SH-SY5Y (cell line): ENCODE measurements at regions not wholly inside any gene's neighbourhood (a gene's known extent, or its start where the extent isn't known, plus 50 kb on each side); places are given as distances from the start of the nearest gene placed in this dataset.

Experiments
- GATA2 ChIP-seq: IDR thresholded peaks from 2 replicates; pipeline ENCODE4 v1.6.1; 2011; ENCODE audit warnings: mild to moderate bottlenecking, low read depth, low read length
- GATA3 ChIP-seq: IDR thresholded peaks from 2 replicates; pipeline ENCODE4 v1.6.1; 2011; ENCODE audit warnings: low read depth, mild to moderate bottlenecking, low read length, moderate library complexity

DNA sequence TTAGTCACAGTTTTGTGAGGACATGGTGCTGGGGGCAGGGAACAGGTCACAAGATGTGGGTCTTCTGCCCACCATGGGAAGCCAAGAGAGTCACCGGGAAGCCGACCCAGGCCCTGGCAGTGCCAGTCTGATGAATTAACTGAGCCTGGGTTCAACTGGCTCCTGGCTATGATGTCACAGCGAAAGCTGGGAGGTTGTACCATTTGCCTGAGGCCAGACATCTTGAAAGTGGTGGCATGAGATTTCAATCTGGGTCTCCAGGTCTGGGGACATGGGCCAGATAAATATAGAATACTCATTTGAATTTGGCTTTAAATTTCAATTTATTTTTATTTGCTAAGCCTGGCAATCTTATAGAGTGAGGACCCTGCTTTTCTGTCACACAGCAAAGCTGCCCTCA, 280.9 kb downstream of the NSG2 start:
- peak; percentile 82 for TF ChIP-seq GATA2
- TF ChIP-seq GATA3: 0 out of 2 replicates have a peak, but pooled peaks have one; percentile 39

DNA sequence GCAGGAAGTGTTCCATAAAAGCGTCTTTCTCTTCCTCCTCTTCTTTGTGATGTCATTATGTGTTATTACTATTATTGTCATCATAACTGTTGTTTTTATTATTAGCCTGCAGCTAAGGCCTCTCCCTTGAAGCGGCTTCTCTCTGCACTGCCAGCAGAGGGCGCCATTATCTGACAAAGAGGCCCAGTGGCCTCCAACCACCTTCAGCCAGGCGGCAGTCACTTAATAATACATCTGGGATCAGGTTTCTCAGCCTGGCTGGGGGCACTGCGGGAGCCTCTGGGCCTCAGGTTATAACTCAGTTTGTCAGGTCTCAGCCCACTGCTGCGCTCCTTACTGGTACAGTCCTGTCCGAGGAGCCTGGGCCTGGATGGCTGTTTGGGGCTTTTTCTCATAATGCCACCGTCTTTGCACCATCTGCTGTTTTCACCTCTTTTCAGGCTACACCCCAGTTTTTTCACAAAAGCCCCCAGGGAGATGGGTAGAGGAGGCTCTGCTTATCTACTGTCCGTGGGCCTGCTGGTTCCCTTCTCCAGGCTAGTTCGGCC, 281.9 kb downstream of the NSG2 start:
- TF ChIP-seq GATA3 (no peak), GATA2 (peak; percentile 13; the same call in 1 of the 2 replicates)

DNA sequence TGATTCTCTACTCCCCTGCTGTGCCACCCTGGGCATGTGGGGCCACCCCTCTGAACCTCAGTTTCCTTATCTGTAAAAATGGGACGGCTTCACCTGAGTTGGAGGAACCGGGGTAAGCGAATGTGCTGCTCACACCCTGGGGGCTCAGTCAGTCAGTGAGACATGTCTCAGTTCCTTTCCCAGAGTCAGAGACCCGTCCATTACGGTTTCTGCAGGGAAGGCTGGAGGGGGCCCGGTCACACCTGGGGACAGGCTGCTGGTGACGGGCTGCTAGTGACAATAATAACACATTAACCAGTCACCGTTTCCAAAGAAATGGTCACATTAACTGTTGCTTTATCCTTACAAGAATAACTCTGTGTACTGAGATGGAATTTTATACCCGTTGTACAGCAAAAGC, 282.4 kb downstream of the NSG2 start:
- TF ChIP-seq GATA3 (no peak), GATA2 (no peak)

DNA sequence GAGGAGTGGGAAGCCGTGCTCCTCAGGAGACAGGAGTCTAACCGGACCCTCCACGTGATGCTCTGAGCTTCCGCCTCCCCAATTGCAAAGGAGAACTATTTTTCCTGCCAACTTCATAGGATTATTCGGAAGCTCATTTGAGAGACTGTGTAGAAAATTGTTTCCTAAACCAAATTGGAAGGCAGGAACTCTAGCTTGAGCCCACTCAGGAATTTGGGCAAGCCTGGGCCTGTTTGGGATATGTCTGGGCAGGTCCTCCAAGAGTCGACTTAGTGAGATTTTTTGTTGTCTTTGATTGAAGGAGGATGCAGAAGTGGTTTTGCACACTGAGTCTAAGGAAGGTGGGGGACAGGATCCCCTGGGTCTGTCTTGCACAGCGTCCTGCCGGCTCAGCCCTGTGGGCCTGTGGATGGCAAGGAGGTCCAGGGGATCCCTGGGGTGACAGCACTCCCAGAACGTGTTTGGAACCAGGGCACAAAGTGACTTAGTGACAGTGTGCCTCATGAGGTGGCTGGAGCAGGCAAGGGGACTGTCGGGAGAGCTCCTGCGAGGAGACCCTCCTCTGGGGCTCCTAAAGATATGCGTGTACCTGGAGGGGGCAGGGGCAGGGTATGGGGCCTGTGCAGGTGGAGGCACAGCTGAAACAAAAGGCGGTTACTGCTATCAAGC, 283.3 kb downstream of the NSG2 start:
- TF ChIP-seq GATA2 (no peak), GATA3 (no peak)

- TF ChIP-seq GATA3 (no peak; the same call in 1 of the 2 replicates), GATA2 (peak; percentile 77)
Observed at GRCh38 chr5:174329738-174330137, 284.2 kb downstream of the NSG2 start.

GRCh38 chr5:174335682-174336364, 290.3 kb downstream of the NSG2 start:
- TF ChIP-seq GATA3 (no peak), GATA2 (no peak)

DNA sequence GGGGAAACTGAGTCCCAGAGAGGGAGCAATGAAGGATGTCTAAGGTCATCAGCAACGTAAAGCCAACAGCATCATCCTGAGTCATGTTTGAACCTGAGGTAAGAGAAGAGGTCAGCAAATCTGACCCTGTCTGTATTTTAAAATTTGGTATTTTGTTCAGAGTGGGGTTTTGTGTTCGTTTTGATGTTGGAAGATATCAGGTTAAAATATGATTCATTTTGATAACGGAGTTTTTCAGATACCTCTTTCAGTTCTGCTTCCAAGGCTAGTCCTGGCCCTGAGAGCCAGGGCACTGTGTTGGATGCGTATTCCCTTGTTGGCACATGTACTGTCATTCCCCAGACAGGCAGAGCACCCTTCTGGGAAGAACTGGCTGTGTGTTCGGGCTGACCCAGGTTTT, 291.0 kb downstream of the NSG2 start:
- TF ChIP-seq GATA2 (no peak), GATA3 (no peak)

GRCh38 chr5:174337276-174338184, 292.0 kb downstream of the NSG2 start:
- TF ChIP-seq GATA2 (peak; percentile 6; the same call in 1 of the 2 replicates), GATA3 (no peak)

GRCh38 chr5:174338185-174339010, 292.9 kb downstream of the NSG2 start:
- TF ChIP-seq GATA2 (peak; percentile 70), GATA3 (no peak)

GRCh38 chr5:174339130-174339529, 293.6 kb downstream of the NSG2 start:
- no peak for TF ChIP-seq GATA3
- no peak for TF ChIP-seq GATA2

- TF ChIP-seq GATA2 (no peak), GATA3 (no peak)
Observed at GRCh38 chr5:174340226-174340625, 294.7 kb downstream of the NSG2 start.

- TF ChIP-seq GATA2 (no peak), GATA3 (no peak)
Observed at GRCh38 chr5:174342696-174343095, 297.2 kb downstream of the NSG2 start.

DNA sequence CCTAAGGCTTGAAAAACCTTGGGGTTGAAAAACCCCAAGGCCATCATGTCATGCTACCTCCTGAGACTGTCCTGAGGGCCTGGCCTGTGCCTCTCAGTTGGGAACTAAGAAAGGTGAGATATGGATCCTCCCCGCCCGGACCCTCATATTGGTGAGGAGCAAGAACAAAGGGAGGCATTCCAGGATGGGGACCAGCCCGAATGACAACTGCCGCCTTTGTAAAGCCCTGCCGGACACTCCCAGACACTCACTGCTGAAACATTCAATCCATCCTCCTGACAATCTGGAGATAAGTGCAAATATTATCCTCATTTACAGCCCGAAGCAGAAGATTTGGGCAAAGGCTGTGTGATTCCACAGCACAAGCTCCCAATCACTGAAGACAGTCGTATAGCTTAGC, 298.3 kb downstream of the NSG2 start:
- no peak for TF ChIP-seq GATA3
- no peak for TF ChIP-seq GATA2
